GM19438 (cell line): ENCODE measurements at regions not wholly inside any gene's neighbourhood (a gene's known extent, or its start where the extent isn't known, plus 50 kb on each side); places are given as distances from the start of the nearest gene placed in this dataset.
"Not testable (repeated sequence)": the region's sequence is repeated elsewhere in the genome, so short reads cannot be mapped to it uniquely, and the experiment has no call there.

ENCODE experiments used
- ATAC-seq: cut with Tn5 transposase; IDR thresholded peaks from one replicate; pipeline ENCODE4 v1.9.1; 2021; ENCODE audit warnings: low read depth; ENCODE audit not compliant: unreplicated experiment

DNA sequence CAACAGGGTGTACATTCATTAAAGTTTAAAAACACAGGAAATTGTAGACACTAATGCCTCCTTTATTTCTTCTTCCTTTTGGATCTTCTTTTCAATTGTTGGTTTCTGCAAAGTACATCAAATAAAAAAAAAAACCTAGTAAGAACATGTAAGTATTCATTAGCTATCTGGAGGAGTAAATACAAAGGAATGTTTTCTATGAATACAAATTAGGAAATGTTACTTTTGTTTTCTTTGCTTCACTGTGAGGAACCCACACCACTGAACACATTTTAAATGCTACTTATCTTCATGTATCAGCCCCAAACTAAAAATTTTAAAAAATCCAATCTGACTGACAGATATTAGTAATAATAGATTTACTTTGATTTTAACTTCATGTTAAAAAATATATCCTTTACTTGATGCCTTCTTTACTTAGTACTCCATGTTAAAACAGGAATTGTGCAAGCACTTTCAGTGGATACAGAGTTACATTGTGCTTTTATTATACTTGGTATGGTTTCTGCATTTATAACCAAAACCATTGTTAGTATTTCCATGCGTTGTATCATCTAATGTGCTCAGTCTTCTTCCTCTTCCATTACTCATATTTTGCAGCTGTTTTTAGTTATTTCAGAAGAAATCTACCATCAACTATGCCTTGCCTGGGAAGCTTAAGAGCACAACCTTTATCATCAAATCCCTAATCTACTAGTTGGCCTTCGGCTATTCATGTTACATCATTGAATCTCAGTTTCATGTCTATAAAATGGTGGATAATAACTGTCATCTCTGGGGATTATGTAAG lies 236.9 kb upstream of the DPYD start:
- ATAC-seq = no peak

GRCh38 chr1:98147280-98147679 lies 226.4 kb upstream of the DPYD start:
- ATAC-seq = no peak

DNA sequence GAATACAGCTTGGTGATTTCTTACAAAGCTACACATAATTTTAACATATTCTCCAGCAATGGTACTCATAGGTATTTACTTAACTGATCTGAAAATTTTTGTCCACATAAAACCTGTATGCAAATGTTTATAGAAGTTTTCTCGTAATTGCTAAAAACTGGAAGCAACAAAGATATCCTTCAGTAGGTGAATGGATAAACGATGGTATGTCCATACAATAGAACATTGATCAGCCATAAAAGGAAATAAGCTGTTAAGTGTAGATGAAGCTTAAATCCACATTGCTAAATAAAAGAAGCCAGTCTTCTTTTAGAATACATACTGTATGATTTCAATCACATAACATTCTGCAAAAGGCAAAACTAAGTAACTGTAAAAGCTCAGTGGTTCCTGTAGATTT lies 224.8 kb upstream of the DPYD start:
- no peak for ATAC-seq

GRCh38 chr1:98143403-98143802 lies 222.6 kb upstream of the DPYD start:
- ATAC-seq = no peak

GRCh38 chr1:98133131-98133530 lies 212.3 kb upstream of the DPYD start:
- ATAC-seq = no peak

DNA sequence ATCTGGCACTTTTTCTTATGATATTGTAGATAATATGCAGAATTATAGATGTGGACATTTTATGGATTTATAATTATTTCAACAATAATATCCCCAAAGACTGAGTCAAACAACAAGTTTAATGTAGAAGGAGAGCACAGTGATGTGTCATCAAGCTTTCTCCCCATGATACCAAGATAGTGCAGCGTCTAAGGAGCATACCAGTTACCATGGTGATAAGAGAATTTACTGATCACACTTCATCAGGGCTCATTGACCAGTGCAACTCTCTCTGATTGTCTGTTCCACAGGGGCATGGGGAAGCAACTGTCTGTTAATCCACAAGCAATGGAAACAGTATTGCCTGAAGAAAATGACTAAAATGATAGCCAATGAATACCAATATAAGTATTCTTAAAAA lies 209.6 kb upstream of the DPYD start:
- no peak for ATAC-seq

DNA sequence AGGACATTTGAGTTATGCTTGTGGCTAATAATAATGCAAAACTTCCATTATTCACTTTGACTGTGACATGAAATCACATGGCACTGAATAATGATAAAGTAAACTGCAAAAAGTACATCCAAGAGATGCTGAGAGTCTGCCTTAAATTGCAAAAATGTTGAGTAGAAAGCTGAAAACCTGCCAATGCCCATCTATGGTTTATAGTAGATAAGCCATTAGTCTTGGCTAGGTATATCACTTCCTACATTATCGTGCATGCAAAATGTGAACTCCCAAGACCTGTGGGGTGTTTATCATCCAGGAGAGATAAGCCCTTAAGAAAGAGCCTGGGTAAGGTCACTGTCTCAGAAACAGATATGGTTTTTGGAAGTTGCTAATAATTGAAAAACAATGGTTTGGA lies 208.7 kb upstream of the DPYD start:
- ATAC-seq = no peak

- no peak for ATAC-seq
These were observed 205.9 kb upstream of the DPYD start for GRCh38 chr1:98126740-98127139.

DNA sequence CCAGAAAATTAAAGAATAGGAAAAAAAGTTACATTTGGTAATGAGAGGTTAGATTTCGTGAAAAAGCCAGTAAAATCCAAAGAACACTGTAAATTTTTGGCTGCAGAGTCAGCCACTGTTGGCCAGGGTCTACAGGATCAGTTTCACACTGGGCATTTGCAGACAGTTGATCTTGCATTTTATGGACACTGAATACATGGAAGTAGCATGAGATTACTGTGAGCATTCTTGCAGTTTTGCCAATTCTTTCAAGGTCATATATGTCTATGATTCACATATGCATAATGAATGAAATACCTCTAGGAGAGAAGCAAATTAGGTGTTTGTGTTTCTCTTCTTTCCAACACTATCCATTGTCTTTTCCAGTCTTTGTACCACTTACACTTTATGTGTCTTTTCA lies 200.8 kb upstream of the DPYD start:
- no peak for ATAC-seq

DNA sequence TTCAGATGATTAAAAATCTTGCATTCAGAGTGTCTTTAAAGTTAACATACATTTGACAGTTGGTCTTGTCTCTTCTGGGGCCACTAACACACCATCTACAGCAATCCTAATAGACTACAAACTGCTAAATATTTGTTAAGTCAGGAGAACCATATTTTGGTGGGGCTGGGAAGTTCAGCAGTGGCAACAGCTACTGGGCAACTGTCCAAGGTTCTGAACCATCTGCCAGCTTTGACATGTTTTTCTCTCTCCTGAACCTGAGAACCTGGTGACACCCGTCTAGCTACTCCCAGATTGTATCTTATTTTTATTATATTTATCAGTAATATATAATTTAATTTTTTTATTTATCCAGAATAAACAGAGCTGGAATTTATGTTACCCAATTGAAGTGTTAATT lies 199.0 kb upstream of the DPYD start:
- ATAC-seq = no peak

- no peak for ATAC-seq
These were observed 193.0 kb upstream of the DPYD start for GRCh38 chr1:98113811-98114210.

DNA sequence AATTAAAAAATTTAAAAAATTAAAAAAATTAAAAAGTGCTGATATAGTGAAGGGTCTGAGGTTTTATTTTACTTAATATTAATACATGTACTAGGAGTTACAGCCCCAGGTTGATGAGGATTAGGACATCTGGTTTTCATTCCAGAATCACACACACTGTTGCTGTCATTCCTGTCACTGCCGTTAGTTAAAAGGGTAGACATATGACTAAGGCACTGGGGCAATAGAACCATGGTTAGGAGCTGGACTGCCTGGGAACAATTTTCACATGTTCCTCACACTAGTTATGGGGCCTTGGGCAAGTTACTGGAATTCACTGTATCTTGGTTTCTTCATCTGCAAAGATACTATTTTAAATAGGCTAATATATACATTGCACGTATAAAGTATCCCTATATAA lies 191.8 kb upstream of the DPYD start:
- no peak for ATAC-seq

DNA sequence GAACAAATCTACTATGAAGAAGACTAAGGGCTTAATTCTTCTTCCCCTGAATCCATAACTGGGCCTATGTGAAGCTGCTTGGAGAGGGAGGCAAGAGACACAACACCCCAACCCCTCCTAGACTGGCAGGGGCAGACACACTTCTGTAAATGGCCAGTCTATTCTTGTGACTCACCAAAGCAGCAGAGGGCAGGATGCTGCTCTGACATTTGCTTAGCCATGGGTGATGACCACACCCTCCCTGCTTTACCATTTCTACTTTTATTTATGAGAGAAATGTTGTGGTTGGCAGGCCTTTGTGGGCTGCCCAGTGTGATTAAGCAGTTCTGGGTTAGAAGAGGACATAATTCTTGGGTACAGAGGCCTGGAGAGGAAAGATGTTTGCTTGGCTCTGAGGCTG lies 189.8 kb upstream of the DPYD start:
- ATAC-seq = no peak

DNA sequence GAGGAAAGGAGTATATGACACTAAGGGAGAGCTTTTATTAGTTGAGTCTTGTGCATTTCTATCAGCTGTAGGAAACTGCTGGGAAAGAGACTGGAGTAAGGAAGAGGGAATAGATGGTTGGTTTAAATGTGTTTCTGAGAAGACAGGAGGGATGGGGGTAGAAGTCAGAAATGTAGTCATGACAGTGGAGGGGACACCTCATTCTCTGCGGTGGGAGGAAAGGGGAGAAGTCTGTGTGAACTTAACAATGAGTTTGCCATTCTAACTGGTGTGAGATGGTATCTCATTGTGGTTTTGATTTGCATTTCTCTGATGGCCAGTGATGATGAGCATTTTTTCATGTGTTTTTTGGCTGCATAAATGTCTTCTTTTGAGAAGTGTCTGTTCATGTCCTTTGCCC lies 187.5 kb upstream of the DPYD start:
- ATAC-seq = not testable (repeated sequence)

GRCh38 chr1:98107256-98107655 lies 186.4 kb upstream of the DPYD start:
- ATAC-seq = no peak

GRCh38 chr1:98104289-98104688 lies 183.5 kb upstream of the DPYD start:
- no peak for ATAC-seq

GRCh38 chr1:98103617-98104285 lies 182.9 kb upstream of the DPYD start:
- ATAC-seq = no peak

GRCh38 chr1:98102345-98103030 lies 181.7 kb upstream of the DPYD start:
- ATAC-seq = no peak

GRCh38 chr1:98101364-98101763 lies 180.5 kb upstream of the DPYD start:
- no peak for ATAC-seq

- ATAC-seq = no peak
These were observed 178.7 kb upstream of the DPYD start for GRCh38 chr1:98099501-98099900.

GRCh38 chr1:98098473-98098872 lies 177.6 kb upstream of the DPYD start:
- no peak for ATAC-seq

DNA sequence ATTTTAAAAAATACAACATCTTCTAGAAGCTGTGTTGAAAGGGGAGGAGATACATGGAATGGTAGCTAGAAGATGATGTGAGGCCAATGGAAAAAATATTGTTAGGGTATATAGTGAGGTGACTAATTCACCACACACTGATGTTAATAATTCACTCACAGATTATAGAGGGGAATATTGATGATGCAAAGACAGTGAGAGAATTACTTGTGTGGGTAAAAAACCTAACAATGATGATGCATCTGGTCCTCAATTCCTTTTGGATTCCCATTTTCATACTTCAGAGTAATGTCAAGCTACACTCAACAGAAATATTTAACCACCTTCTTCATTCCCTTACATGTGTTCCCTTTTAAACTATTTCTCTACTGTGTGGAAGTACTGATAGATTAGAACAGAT lies 169.5 kb upstream of the DPYD start:
- ATAC-seq = no peak
